Activated naive CD4-positive, alpha-beta T cell treated with Interleukin-2 at 50 U/mL for 16 hours (primary cell): ENCODE measurements at regions not wholly inside any gene's neighbourhood (a gene's known extent, or its start where the extent isn't known, plus 50 kb on each side); places are given as distances from the start of the nearest gene placed in this dataset.
"Not testable (repeated sequence)": the region's sequence is repeated elsewhere in the genome, so short reads cannot be mapped to it uniquely, and the experiment has no call there.

ENCODE experiments used
- DNase-seq: peaks from one replicate; pipeline ENCODE4 v3.0.0-alpha.2; 2020

- DNase-seq = no peak
Measured at GRCh38 chr18:22753130-22753831, 179.8 kb upstream of the RBBP8 start.

GRCh38 chr18:22764005-22764404, 169.1 kb upstream of the RBBP8 start:
- not testable (repeated sequence) for DNase-seq

- no peak for DNase-seq
Measured at GRCh38 chr18:22765896-22766295, 167.2 kb upstream of the RBBP8 start.

- no peak for DNase-seq
Measured at GRCh38 chr18:22767653-22768052, 165.5 kb upstream of the RBBP8 start.

- DNase-seq = no peak
Measured at GRCh38 chr18:22773944-22774343, 159.2 kb upstream of the RBBP8 start.

GRCh38 chr18:22778996-22779395, 154.1 kb upstream of the RBBP8 start:
- DNase-seq = no peak

GRCh38 chr18:22783245-22783644, 149.9 kb upstream of the RBBP8 start:
- no peak for DNase-seq

GRCh38 chr18:22783662-22784076, 149.5 kb upstream of the RBBP8 start:
- no peak for DNase-seq

- no peak for DNase-seq
Measured at GRCh38 chr18:22789052-22789451, 144.1 kb upstream of the RBBP8 start.

GRCh38 chr18:22789600-22789999, 143.5 kb upstream of the RBBP8 start:
- DNase-seq = no peak

- DNase-seq = no peak
Measured at GRCh38 chr18:22790545-22791309, 142.4 kb upstream of the RBBP8 start.

GRCh38 chr18:22791310-22791610, 141.9 kb upstream of the RBBP8 start:
- DNase-seq = no peak

GRCh38 chr18:22796113-22796512, 137.0 kb upstream of the RBBP8 start:
- DNase-seq = no peak

- no peak for DNase-seq
Measured at GRCh38 chr18:22800551-22800951, 132.6 kb upstream of the RBBP8 start.

GRCh38 chr18:22813648-22814328, 119.3 kb upstream of the RBBP8 start:
- no peak for DNase-seq

- DNase-seq = no peak
Measured at GRCh38 chr18:22814329-22814703, 118.8 kb upstream of the RBBP8 start.

- no peak for DNase-seq
Measured at GRCh38 chr18:22816266-22817176, 116.6 kb upstream of the RBBP8 start.

- no peak for DNase-seq
Measured at GRCh38 chr18:22817844-22818243, 115.3 kb upstream of the RBBP8 start.

- no peak for DNase-seq
Measured at GRCh38 chr18:22822024-22822423, 111.1 kb upstream of the RBBP8 start.

GRCh38 chr18:22822841-22823508, 110.2 kb upstream of the RBBP8 start:
- no peak for DNase-seq

- no peak for DNase-seq
Measured at GRCh38 chr18:22826726-22827125, 106.4 kb upstream of the RBBP8 start.

GRCh38 chr18:22827216-22827615, 105.9 kb upstream of the RBBP8 start:
- DNase-seq = no peak

- DNase-seq = no peak
Measured at GRCh38 chr18:22827741-22828140, 105.4 kb upstream of the RBBP8 start.
